Gastrocnemius medialis (tissue), 4 donors: ENCODE measurements at regions not wholly inside any gene's neighbourhood (a gene's known extent, or its start where the extent isn't known, plus 50 kb on each side); places are given as distances from the start of the nearest gene placed in this dataset.

Source experiments
- POLR2A ChIP-seq, 2 donors: fragments of 450-650 bp; IDR thresholded peaks; one replicate each; pipeline ENCODE4 v1.6.1; 2017; ENCODE audit warnings: antibody characterized with exemption in 2 of 2, mild to moderate bottlenecking in 2 of 2, moderate library complexity in 2 of 2
- TF ChIP-seq, protein P1 (sequence below), 5 experiments: fragments of 450-650 bp in 3 of 5; fragments of 200-600 bp in 2 of 5; sonication (generic) in 2 of 5; IDR thresholded peaks in 4 of 5; conservative IDR thresholded peaks in 1 of 5; 1 replicate in 4 of 5; 2 replicates in 1 of 5; pipeline ENCODE4 v1.5.1; 2016 to 2019; ENCODE audit warnings: antibody characterized with exemption in 5 of 5, mild to moderate bottlenecking in 3 of 5, moderate library complexity in 3 of 5

DNA sequence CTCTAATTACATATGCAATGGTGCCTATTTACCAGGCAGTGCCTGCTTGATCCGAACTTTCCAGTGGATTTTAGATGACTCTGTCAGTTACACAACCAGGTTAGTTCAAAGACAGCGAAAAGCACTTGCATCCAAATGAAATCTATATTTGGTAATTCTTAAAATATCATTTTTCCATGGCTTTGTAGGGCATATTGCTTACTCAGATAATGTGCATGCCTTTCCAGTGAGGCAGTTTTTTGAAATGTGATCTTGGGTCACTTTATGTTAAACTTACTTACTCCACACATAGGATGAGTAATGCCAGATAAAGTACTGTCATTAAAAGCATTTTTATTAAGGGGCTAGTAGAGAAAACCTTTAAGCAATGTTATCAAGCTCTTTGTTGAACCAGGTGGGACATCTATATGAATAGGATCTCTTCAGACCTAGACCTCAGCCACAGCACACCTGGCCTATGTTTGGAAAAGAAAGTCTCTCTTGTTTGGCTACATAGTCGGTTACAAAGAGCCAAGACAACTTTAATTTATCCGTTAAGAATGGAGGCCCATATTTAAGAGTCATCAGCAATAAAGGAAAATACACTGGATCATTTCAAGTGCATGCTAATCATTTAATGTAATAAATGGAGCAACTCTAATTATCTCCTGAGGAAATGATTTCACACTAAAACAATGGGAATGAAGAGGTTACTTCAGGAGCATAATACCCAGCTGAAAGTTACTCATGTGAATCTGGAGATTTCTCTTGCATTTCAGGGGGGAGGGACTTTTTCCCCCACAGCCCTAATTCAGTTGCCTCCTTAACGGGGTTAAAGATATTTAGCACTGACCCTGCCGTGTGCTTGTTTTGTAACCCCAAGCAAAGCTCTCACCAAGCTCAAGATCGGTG lies 56.3 kb upstream of the TMCO5A start:
- no peak for TF ChIP-seq POLR2A (IDR thresholded peaks at IDR 0.05)
- TF ChIP-seq, protein P1, sequence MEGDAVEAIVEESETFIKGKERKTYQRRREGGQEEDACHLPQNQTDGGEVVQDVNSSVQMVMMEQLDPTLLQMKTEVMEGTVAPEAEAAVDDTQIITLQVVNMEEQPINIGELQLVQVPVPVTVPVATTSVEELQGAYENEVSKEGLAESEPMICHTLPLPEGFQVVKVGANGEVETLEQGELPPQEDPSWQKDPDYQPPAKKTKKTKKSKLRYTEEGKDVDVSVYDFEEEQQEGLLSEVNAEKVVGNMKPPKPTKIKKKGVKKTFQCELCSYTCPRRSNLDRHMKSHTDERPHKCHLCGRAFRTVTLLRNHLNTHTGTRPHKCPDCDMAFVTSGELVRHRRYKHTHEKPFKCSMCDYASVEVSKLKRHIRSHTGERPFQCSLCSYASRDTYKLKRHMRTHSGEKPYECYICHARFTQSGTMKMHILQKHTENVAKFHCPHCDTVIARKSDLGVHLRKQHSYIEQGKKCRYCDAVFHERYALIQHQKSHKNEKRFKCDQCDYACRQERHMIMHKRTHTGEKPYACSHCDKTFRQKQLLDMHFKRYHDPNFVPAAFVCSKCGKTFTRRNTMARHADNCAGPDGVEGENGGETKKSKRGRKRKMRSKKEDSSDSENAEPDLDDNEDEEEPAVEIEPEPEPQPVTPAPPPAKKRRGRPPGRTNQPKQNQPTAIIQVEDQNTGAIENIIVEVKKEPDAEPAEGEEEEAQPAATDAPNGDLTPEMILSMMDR (IDR thresholded peaks at IDR 0.05 in 4 of 5, conservative IDR thresholded peaks at IDR 0.05 in 1 of 5): no peak
